IPS-NIHi7 (cell line): ENCODE measurements at regions not wholly inside any gene's neighbourhood (a gene's known extent, or its start where the extent isn't known, plus 50 kb on each side); places are given as distances from the start of the nearest gene placed in this dataset.
"Not testable (repeated sequence)": the region's sequence is repeated elsewhere in the genome, so short reads cannot be mapped to it uniquely, and the experiment has no call there.

Experiments
- DNase-seq: peaks from one replicate; pipeline ENCODE4 v3.0.0; 2012; ENCODE audit warnings: mixed read lengths; ENCODE audit errors: extremely low spot score

DNA sequence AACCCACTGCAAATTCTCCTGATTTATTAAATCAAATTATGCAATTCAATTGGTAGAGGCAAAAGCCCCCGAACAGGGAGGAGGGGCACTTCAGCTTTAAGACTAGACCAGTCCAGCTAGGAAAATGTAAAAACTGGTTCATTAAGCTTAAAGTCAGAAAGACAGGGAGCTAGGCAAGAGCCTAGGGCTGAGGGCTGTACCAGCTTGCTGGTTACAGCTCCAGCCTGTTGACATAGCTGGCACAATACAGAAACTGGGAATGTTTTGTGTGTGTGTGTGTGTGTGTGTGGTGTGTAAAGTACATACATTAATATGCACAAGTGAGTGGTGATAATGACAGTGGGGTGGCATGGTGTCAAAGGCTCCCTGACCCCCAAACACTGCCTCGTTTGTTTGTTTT is 307.0 kb upstream of the CELF4 start:
- DNase-seq, result no peak

GRCh38 chr18:37871561-37871960 is 306.0 kb upstream of the CELF4 start:
- DNase-seq, result no peak

- no peak for DNase-seq
Observed at GRCh38 chr18:37869051-37869450, 303.5 kb upstream of the CELF4 start.

DNA sequence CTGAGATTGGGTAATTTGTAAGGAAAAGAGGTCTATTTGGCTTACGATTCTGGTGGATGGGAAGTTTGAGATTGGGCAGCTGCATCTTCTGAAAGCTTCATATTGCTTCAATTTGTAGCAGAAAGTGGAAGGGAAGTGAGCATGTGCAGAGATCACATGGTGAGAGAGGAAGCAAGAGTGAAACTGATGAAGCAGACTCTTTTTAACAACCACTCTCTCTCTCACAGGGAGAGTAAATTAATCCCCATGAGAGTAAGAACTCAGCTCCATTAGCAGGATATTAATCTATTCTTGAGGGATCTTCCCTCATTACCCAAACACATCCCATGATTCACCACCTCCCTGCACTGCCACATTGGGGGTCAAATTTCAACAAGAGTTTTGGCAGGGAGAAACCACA is 298.5 kb upstream of the CELF4 start:
- no peak for DNase-seq

DNA sequence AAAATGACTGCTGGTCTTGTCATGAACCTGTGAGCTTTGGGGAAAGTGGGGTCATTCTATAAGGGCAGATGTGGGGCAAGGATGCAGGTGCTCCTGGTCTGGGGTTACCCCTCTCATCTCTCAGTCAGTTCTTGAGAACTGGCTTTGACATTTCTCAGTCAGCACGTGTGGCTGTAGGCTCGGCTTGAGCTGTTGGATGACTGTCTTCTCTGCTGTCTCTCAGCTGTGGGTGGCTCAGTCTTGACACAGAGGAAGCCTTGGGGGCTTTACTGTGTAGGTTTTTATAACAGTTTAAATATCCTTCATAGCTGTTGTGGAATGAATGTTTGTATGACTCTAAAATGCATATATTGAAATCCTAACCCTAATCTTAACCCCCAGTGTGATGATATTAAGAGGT is 296.4 kb upstream of the CELF4 start:
- DNase-seq, result no peak

GRCh38 chr18:37854396-37854795 is 288.8 kb upstream of the CELF4 start:
- DNase-seq, result no peak

DNA sequence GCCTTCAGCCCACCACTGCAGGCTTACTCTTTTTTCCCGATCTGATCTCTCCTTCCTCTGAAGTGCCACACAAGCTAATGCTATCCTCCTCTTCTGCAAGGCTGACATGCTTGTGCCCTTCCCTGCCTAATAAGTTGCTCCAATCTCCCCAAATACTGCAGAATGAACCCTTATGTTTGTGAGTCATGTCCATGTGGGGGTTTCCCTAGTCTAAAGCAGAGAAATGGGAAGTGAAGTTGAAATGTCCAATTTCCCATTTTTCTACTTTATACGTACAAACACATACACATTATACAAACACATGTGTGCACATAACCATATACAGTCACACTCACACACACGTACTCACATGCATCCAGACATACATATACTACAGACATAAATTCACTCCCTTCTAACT is 288.1 kb upstream of the CELF4 start:
- DNase-seq, result no peak

GRCh38 chr18:37852464-37852863 is 286.9 kb upstream of the CELF4 start:
- DNase-seq, result no peak

GRCh38 chr18:37847544-37847943 is 281.9 kb upstream of the CELF4 start:
- DNase-seq, result no peak

- peak; percentile 34 for DNase-seq
Observed at GRCh38 chr18:37846996-37847395, 281.4 kb upstream of the CELF4 start.

GRCh38 chr18:37845498-37845897 is 279.9 kb upstream of the CELF4 start:
- no peak for DNase-seq

DNA sequence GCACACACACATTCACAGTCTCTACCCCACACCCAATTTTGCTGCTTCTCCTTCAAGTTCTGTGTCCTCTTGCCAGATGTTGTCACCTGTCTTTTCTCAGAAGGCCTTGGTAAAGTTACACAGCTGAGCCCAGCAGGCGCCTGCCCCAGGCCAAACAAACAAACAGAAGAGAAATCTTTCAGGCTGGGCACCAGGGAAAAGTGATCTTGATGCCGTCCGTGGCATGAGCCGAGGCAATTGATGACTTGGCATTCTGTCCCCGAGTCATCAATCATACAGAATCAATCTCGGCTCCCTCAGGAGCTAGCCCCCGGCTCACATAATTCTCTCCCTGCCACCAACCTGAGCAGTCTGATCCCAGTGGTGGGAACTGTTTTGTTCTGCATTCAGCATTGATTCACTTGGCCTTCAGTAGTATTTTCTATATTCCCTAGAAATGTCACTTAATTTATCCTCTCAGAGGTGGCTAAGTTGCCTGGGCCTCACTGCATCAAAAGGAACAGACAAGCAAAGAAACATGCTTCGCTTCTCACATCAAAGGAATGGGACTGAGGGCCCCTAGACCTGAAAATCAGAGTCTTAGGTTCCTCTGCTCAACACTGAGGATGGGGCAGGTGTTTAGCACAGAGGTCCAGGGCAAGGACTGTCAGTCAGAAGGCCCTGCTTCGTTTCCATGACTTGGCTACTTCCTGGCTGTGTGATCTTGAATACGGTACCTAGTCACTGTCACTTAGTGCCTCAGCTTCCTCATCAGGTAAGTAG is 278.8 kb upstream of the CELF4 start:
- DNase-seq, result no peak

DNA sequence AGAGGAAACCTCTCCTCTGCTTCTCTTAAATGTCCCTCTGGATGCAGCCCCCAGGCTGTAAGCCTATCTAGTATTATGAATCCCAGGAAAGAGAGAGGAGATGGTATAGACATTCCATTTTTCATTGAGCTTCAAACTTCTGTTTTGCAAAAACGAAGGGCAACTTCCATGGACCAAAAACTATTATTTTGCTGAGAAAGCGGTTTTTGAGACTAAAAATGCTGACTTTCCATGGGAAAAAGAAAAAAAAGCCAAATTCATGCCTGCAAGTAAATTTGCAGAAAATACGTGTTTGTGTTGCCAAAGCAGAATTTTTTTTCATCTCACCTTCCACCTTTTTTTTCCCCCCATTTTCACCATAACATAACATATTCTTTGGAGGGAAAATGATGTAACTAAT is 272.5 kb upstream of the CELF4 start:
- no peak for DNase-seq

- no peak for DNase-seq
Observed at GRCh38 chr18:37836071-37836970, 270.7 kb upstream of the CELF4 start.

GRCh38 chr18:37832010-37832695 is 266.6 kb upstream of the CELF4 start:
- DNase-seq, result not testable (repeated sequence)

- DNase-seq, result no peak
Observed at GRCh38 chr18:37812961-37813360, 247.4 kb upstream of the CELF4 start.

DNA sequence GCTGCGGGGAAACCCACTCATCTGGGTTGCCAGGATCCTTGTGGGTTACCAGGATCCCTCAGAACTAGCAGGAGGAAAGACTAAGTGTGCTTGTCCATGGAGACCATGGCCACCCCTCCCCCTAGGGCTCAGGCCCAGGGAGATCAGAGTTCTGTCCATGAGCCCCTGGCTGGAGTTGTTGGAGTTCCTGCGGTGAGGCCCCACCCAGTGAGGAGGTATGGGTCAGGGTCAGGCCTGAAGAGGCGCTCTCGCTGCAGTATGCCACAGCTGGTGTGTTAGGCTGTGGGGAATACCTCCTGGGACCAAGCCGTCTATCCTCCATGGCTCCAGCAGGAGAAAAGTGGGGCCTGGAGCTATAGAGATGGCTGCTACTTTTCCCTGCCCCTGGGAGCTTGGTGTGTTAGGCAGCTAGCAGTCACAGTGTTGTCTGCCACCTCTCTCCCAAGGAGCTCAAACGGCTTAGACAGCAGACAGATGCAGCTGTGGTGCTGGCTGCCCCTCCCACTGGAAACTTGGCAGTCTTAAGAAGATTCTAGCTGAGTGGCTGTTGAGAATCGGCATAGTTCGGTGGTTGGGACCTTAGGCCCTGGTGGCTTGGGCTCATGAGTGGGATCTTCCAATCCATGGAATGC is 240.3 kb upstream of the CELF4 start:
- DNase-seq, result no peak

- no peak for DNase-seq
Observed at GRCh38 chr18:37796823-37797349, 231.3 kb upstream of the CELF4 start.

DNA sequence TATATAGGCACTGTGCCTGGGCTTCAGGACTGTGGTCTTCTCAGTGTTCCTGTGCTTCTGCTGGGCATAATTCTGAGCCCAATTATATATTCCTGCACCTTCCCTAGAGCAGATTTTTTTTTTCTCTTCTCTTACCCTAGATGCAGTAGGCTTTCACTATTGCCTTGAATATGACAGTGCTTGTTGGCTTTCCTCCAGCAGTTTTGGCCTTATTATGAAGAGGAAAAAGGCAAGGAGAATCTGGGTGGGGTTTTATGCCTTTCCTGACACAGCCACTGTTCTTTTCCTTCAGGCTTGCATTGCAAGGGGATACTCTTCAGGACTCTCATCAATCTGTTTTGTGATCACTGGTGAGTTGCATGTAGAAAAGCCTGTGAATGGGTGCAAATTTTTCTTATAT is 221.9 kb upstream of the CELF4 start:
- no peak for DNase-seq

GRCh38 chr18:37783771-37784170 is 218.2 kb upstream of the CELF4 start:
- DNase-seq, result no peak

DNA sequence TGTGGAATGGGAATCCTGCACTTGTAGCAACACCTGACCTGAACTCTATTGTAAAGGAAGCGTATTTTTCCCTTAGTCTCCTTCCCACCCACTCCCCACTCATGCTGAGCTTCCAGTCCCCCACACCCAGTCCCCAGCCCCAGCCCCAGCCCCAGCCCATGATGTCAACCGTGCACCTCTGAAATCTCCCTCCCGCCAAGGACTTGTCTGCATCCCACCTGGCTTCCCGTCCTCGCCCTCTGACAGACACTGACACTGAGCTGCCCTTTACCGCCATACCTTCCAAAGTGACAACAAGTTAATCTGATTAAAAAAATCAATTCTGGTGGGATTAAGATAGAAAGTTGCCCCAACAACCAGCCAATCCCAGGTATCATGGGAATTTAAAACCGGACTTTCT is 213.6 kb upstream of the CELF4 start:
- DNase-seq, result no peak
